OCI-LY7 (cell line): ENCODE measurements at regions not wholly inside any gene's neighbourhood (a gene's known extent, or its start where the extent isn't known, plus 50 kb on each side); places are given as distances from the start of the nearest gene placed in this dataset.

Experiments
- CTCF ChIP-seq: fragments of 200-600 bp; sonication (generic); conservative IDR thresholded peaks from 2 replicates; pipeline ENCODE4 v1.5.1; 2014; ENCODE audit warnings: mild to moderate bottlenecking, antibody characterized with exemption, low read length, moderate library complexity, mixed read lengths
- EZH2phosphoT487 ChIP-seq: fragments of 200-600 bp; sonication (generic); IDR thresholded peaks from 2 replicates; pipeline ENCODE4 v1.6.1; 2018; ENCODE audit warnings: low read depth, borderline replicate concordance, mild to moderate bottlenecking, mixed run types, antibody characterized with exemption, low read length, moderate library complexity, mixed read lengths

DNA sequence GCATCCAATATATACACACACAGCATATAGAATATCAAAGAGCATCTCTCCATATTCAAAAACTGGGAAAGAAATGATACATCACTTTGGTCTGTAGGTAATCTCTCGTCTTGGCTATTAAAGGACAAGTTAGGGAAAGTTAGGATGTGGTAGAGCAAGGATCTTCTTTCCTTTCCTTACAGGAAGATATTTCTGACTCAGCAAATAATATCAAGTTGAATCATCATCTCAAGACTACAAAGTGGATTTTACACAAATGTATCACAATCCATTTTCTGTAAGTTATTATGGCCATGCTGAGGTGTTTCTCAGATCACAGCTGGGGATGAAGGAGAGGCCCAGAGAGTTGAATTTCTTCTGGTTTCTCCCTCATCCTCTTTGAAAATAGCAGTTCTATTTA is 651.7 kb upstream of the CCNG1 start:
- TF ChIP-seq CTCF (no peak), EZH2phosphoT487 (no peak)
